SK-N-SH (cell line): ENCODE measurements at regions not wholly inside any gene's neighbourhood (a gene's known extent, or its start where the extent isn't known, plus 50 kb on each side); places are given as distances from the start of the nearest gene placed in this dataset.

Experiments
- CTCF ChIA-PET: fragments of 300-600, 350-600 bp; formaldehyde crosslinking; extraction: SDS; loops from one replicate; lab custom pipeline; 2021; lab: Yijun Ruan, JAX
- POLR2A ChIA-PET: fragments of 350-600 bp; sonication (Branson Sonifier 250); formaldehyde crosslinking; extraction: SDS; loops from one replicate; lab custom pipeline; 2020; ENCODE audit warnings: antibody characterized with exemption, inconsistent platforms; lab: Yijun Ruan, JAX
- DNase-seq: peaks from one replicate; pipeline ENCODE4 v3.0.0; 2012
- H2AFZ ChIP-seq: fragments of 200-600 bp; sonication (generic); 2 replicates; pipeline ENCODE4 v1.8.1; 2016; ENCODE audit warnings: antibody characterized with exemption, mild to moderate bottlenecking, low read depth
- H3F3A ChIP-seq: fragments of 200-600 bp; sonication (generic); replicated peaks from 2 replicates; pipeline ENCODE3; 2016; ENCODE audit warnings: antibody characterized with exemption, mild to moderate bottlenecking; ENCODE audit not compliant: insufficient read depth
- H3K27ac ChIP-seq, 2 experiments: fragments of 200-500 bp in 1 of 2; fragments of 200-600 bp in 1 of 2; sonication (Bioruptor generic) in 1 of 2; sonication (generic), shearing (Covaris generic) in 1 of 2; 2 replicates each; pipeline versions ENCODE4 v1.5.1 to v1.6.1; 2014 to 2016; ENCODE audit warnings: low read depth in 2 of 2, inconsistent platforms in 1 of 2, low read length in 1 of 2, mild to moderate bottlenecking in 1 of 2, mixed read lengths in 1 of 2
- H3K27me3 ChIP-seq: fragments of 200-600 bp; sonication (generic), shearing (Covaris generic); 2 replicates; pipeline ENCODE4 v1.6.1; 2016; ENCODE audit warnings: mixed run types; ENCODE audit not compliant: insufficient read depth
- H3K36me3 ChIP-seq, 2 experiments: fragments of 200-500 bp in 1 of 2; fragments of 200-600 bp in 1 of 2; sonication (Bioruptor generic) in 1 of 2; sonication (generic) in 1 of 2; replicated peaks in 1 of 2; 2 replicates each; pipeline versions ENCODE3 to v1.5.1; 2014 to 2016; ENCODE audit warnings: low read length in 1 of 2, mild to moderate bottlenecking in 1 of 2; ENCODE audit not compliant: insufficient read depth in 2 of 2, control insufficient read depth in 1 of 2
- H3K4me1 ChIP-seq, 2 experiments: fragments of 200-500 bp in 1 of 2; fragments of 200-600 bp in 1 of 2; sonication (Bioruptor generic) in 1 of 2; sonication (generic), shearing (Covaris generic) in 1 of 2; 2 replicates each; pipeline versions ENCODE4 v1.5.1 to v1.6.1; 2014 to 2016; ENCODE audit warnings: low read depth in 1 of 2, low read length in 1 of 2, mixed run types in 1 of 2; ENCODE audit not compliant: insufficient read depth in 2 of 2, control insufficient read depth in 1 of 2
- H3K4me2 ChIP-seq: fragments of 200-600 bp; sonication (generic), shearing (Covaris generic); 2 replicates; pipeline ENCODE4 v1.6.1; 2017; ENCODE audit warnings: mixed run types
- H3K4me3 ChIP-seq, 2 experiments: fragments of 200-500 bp in 1 of 2; fragments of 200-600 bp in 1 of 2; sonication (Bioruptor generic) in 1 of 2; sonication (generic), shearing (Covaris generic) in 1 of 2; 2 replicates each; pipeline versions ENCODE4 v1.5.1 to v1.8.1; 2014 to 2016; ENCODE audit warnings: low read depth in 2 of 2, inconsistent platforms in 1 of 2, low read length in 1 of 2, mild to moderate bottlenecking in 1 of 2, mixed read lengths in 1 of 2, moderate library complexity in 1 of 2
- H3K79me2 ChIP-seq: fragments of 200-600 bp; sonication (generic); 2 replicates; pipeline ENCODE4 v1.8.1; 2017; ENCODE audit warnings: mild to moderate bottlenecking; ENCODE audit not compliant: insufficient read depth
- H3K9ac ChIP-seq: fragments of 200-600 bp; sonication (generic); 2 replicates; pipeline ENCODE4 v1.6.1; 2017; ENCODE audit warnings: mixed run types
- H3K9me2 ChIP-seq: fragments of 200-600 bp; sonication (generic); 2 replicates; pipeline ENCODE4 v1.6.1; 2017; ENCODE audit warnings: mixed run types
- H3K9me3 ChIP-seq: fragments of 200-600 bp; sonication (generic); 2 replicates; pipeline ENCODE4 v1.6.1; 2017; ENCODE audit warnings: mixed run types, mild to moderate bottlenecking, moderate library complexity
- H4K20me1 ChIP-seq: fragments of 200-600 bp; sonication (generic); 2 replicates; pipeline ENCODE4 v1.6.1; 2017; ENCODE audit warnings: mild to moderate bottlenecking, mixed run types; ENCODE audit not compliant: insufficient read depth
- FOSL2 ChIP-seq: IDR thresholded peaks from 2 replicates; pipeline ENCODE4 v1.4.0; 2012; ENCODE audit warnings: low read depth, mild to moderate bottlenecking, moderate library complexity, borderline replicate concordance
- FOXJ3 ChIP-seq: sonication (generic); formaldehyde crosslinking; IDR thresholded peaks from 2 replicates; pipeline ENCODE4 v1.5.1; 2020; ENCODE audit warnings: mild to moderate bottlenecking, missing genetic modification reagents
- GABPA ChIP-seq: IDR thresholded peaks from 2 replicates; pipeline ENCODE4 v1.4.0; 2012; ENCODE audit warnings: low read depth, mild to moderate bottlenecking
- GATA2 ChIP-seq: sonication (generic); formaldehyde crosslinking; IDR thresholded peaks from 2 replicates; pipeline ENCODE4 v1.5.0; 2020; ENCODE audit warnings: mild to moderate bottlenecking, missing genetic modification reagents
- MAX ChIP-seq: IDR thresholded peaks from 2 replicates; pipeline ENCODE4 v1.4.0; 2012; ENCODE audit warnings: low read depth
- NFIC ChIP-seq: IDR thresholded peaks from 2 replicates; pipeline ENCODE4 v1.4.0; 2012; ENCODE audit warnings: borderline replicate concordance
- NRF1 ChIP-seq: IDR thresholded peaks from 2 replicates; pipeline ENCODE4 v1.6.1; 2012; ENCODE audit warnings: low read depth, mild to moderate bottlenecking, low read length
- PBX3 ChIP-seq: IDR thresholded peaks from 2 replicates; pipeline ENCODE4; 2012
- POLR2AphosphoS5 ChIP-seq: IDR thresholded peaks from 2 replicates; pipeline ENCODE4 v1.6.1; 2012; ENCODE audit warnings: low read depth, low read length
- RAD21 ChIP-seq: IDR thresholded peaks from 2 replicates; pipeline ENCODE4 v1.6.1; 2012; ENCODE audit warnings: mild to moderate bottlenecking, low read length
- SMC3 ChIP-seq: IDR thresholded peaks from 2 replicates; pipeline ENCODE4 v1.6.1; 2012; ENCODE audit warnings: low read depth, low read length, improper control_type of control experiment
- USF1 ChIP-seq: IDR thresholded peaks from 2 replicates; pipeline ENCODE4 v1.4.0; 2012; ENCODE audit warnings: low read depth, borderline replicate concordance
- YY1 ChIP-seq: IDR thresholded peaks from 2 replicates; pipeline ENCODE4 v1.4.0; 2012; ENCODE audit warnings: low read depth, mild to moderate bottlenecking
- ZBTB33 ChIP-seq: IDR thresholded peaks from 2 replicates; pipeline ENCODE4 v1.4.0; 2012; ENCODE audit warnings: low read depth, borderline replicate concordance
- WGBS: methylation state at CpG from one replicate; pipeline ENCODE4 v1.1.6; 2017; ENCODE audit warnings: low lambda C conversion rate; 5-methylcytosine and 5-hydroxymethylcytosine counted together
- TF ChIP-seq, protein P1 (sequence below): IDR thresholded peaks from 2 replicates; pipeline ENCODE4 v1.6.1; 2012; ENCODE audit warnings: mild to moderate bottlenecking, low read depth, low read length, moderate library complexity

GRCh38 chr14:105862581-105863239, 336.3 kb downstream of the TMEM121 start:
- ChIA-PET CTCF (interaction anchor here (0.9 to 1.5 kb wide), 2 partner anchors 11 to 14 kb away, joined by 3 to 5 read pairs; no protein-coding TSS in a partner anchor), POLR2A (no interaction called here)
- peaks cover 0 to 12% of the 10 kb centered on the region in 2 experiments; a peak in 1 of 4 replicates for H3K4me1 ChIP-seq
- no peaks in the 10 kb centered on the region for H3K36me3 ChIP-seq
- no peaks in the 10 kb centered on the region for H3K9me2 ChIP-seq
- H3K9me3 ChIP-seq = peaks cover 7% of the 10 kb centered on the region; the same call in 1 of the 2 replicates
- no peak overlapping the region for H2AFZ ChIP-seq
- H3F3A ChIP-seq = no peaks in the 10 kb centered on the region
- H3K9ac ChIP-seq = no peak overlapping the region
- no peak overlapping the region for H3K4me2 ChIP-seq
- H3K4me3 ChIP-seq = no peak overlapping the region
- no peaks in the 10 kb centered on the region for H3K27me3 ChIP-seq
- TF ChIP-seq POLR2AphosphoS5 = no peak
- TF ChIP-seq GATA2 (CRISPR knock-in tag) = no peak
- TF ChIP-seq FOSL2 = no peak
- TF ChIP-seq NRF1 = no peak
- TF ChIP-seq USF1 = no peak
- no peak for TF ChIP-seq NFIC
- no peak for TF ChIP-seq RAD21
- no peak for TF ChIP-seq ZBTB33
- no peak for DNase-seq
- H4K20me1 ChIP-seq = no peaks in the 10 kb centered on the region
- no peaks in the 10 kb centered on the region for H3K79me2 ChIP-seq
- 50% methylated on average over 19 of the region's 20 CpGs for WGBS
- H3K27ac ChIP-seq = no peak overlapping the region

DNA sequence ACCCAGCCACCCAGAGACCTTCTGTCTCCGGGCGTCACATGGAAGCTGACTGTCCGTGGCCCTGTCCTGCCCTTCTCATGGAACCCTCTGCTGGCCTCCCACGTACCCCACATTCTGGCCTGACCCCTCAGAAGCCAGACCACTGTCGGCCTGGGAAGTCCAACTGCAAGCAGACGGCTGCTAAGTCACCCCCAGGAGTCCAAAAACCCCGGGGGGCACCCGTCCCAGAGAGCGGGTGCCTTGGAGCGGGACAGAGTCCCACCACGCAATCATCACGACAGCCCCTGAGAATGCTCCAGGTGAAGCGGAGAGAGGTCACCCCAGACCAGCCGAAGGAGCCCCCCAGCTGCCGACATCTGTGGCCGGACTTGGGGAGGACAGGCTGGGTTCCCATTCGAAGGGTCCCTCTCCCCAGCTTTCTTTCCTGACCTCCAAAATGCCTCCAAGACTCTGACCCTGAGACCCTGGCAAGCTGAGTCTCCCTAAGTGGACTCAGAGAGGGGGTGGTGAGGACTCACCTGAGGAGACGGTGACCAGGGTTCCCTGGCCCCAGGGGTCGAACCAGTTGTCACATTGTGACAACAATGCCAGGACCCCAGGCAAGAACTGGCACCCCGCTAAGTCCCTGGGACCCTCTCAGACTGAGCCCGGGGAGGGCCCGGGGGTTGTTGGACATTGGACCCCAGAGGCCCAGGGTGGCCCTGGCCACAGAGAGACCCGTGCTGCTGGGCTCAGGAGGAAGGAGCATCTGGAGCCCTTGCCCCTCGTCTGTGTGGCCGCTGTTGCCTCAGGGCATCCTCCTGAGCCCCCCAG, 337.1 kb downstream of the TMEM121 start:
- no peak overlapping the region for H2AFZ ChIP-seq
- no peak overlapping the region for H3K9ac ChIP-seq
- 45% methylated on average over 9 of the region's 25 CpGs for WGBS
- H3K4me1 ChIP-seq = peaks cover 0 to 15% of the 10 kb centered on the region in 2 experiments; a peak in 1 of 4 replicates
- H3K9me3 ChIP-seq = peaks cover 7% of the 10 kb centered on the region; the same call in 1 of the 2 replicates
- H3K9me2 ChIP-seq = no peaks in the 10 kb centered on the region
- H3K27me3 ChIP-seq = no peaks in the 10 kb centered on the region
- no peaks in the 10 kb centered on the region for H3K79me2 ChIP-seq
- ChIA-PET POLR2A (no interaction called here), CTCF (no interaction called here)
- H3K27ac ChIP-seq = no peak overlapping the region
- no peaks in the 10 kb centered on the region for H3F3A ChIP-seq
- H3K4me3 ChIP-seq = no peak overlapping the region
- H3K4me2 ChIP-seq = no peak overlapping the region
- no peaks in the 10 kb centered on the region for H4K20me1 ChIP-seq
- no peaks in the 10 kb centered on the region for H3K36me3 ChIP-seq
- DNase-seq = no peak
- TF ChIP-seq NFIC (no peak), YY1 (no peak), ZBTB33 (no peak), GATA2 (CRISPR knock-in tag) (no peak), PBX3 (no peak), MAX (no peak), FOXJ3 (CRISPR knock-in tag) (no peak), SMC3 (no peak), GABPA (no peak)
- TF ChIP-seq, protein P1, sequence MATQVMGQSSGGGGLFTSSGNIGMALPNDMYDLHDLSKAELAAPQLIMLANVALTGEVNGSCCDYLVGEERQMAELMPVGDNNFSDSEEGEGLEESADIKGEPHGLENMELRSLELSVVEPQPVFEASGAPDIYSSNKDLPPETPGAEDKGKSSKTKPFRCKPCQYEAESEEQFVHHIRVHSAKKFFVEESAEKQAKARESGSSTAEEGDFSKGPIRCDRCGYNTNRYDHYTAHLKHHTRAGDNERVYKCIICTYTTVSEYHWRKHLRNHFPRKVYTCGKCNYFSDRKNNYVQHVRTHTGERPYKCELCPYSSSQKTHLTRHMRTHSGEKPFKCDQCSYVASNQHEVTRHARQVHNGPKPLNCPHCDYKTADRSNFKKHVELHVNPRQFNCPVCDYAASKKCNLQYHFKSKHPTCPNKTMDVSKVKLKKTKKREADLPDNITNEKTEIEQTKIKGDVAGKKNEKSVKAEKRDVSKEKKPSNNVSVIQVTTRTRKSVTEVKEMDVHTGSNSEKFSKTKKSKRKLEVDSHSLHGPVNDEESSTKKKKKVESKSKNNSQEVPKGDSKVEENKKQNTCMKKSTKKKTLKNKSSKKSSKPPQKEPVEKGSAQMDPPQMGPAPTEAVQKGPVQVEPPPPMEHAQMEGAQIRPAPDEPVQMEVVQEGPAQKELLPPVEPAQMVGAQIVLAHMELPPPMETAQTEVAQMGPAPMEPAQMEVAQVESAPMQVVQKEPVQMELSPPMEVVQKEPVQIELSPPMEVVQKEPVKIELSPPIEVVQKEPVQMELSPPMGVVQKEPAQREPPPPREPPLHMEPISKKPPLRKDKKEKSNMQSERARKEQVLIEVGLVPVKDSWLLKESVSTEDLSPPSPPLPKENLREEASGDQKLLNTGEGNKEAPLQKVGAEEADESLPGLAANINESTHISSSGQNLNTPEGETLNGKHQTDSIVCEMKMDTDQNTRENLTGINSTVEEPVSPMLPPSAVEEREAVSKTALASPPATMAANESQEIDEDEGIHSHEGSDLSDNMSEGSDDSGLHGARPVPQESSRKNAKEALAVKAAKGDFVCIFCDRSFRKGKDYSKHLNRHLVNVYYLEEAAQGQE = no peak
